ENCODE measurements at regions not wholly inside any gene's neighbourhood (a gene's known extent, or its start where the extent isn't known, plus 50 kb on each side); places are given as distances from the start of the nearest gene placed in this dataset.

DNA sequence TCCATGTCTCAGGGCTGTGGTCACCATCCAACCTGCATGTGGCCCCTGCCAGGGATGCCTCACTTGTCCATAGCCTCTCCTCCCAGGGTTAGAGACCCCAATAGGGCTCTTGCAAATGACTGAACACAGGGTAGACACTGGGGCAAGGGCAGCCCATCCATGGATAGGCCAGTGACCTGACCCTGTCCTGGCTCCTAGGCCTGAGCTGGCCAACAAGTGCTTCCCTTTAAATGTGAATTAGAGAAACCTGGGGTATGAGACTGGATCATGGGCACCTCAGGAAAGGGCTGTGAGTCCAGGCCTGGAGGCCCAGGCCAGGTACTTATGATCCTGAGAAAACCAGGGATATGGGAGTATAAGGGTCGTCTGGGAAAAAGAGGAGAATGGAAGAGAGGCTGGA lies 64.5 kb downstream of the COPS8 start:
- DNase-seq (ENCODE audit: low read depth in 2 of 2) = no peak

DNA sequence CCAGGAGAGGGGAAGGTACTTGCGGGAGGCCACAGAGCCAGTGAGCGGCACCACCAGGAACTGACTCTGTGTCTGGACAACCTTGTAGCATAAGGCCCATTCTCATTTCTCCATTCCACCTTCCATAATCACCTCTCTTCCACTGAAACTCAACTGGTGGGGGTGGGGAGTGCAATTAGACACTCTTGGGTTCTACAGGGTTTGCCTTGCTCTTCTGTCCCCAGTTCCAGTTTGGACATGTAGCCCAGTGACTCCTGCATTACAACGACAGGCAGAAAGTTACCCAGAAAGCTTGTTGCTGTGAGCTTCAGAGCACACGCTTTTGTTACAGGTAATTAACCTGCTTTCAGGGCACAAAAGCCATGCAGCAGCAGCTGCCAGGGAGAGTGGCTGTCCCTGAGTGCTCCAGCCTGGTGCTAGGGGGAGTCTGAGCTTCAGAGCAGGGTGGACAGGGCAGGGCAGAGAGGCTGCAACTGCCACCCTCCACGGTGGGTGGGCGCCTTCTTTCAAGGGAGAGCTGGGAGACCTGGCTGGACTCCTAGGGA lies 65.2 kb downstream of the COPS8 start:
- no peak for DNase-seq (ENCODE audit: low read depth in 2 of 2)

DNA sequence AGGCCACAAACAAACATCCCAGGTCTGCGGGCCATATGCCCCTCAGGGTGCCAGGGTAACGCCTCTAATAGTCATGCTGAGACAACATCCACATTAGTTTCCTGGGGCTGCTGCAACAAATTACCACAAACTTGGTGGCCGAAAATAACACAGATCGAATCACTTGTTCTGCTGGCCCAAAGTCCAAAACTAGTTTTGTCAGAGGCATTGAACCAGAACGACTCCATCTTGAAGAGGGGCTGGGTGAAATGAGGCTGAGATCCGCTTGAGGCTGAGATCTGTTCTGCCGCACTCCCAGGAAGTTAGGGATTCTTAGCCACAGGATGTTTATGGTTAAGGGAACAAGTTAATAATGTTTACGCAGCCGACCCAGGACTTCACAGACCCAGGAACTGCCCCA lies 66.7 kb downstream of the COPS8 start:
- no peak for DNase-seq (ENCODE audit: low read depth in 2 of 2)

DNA sequence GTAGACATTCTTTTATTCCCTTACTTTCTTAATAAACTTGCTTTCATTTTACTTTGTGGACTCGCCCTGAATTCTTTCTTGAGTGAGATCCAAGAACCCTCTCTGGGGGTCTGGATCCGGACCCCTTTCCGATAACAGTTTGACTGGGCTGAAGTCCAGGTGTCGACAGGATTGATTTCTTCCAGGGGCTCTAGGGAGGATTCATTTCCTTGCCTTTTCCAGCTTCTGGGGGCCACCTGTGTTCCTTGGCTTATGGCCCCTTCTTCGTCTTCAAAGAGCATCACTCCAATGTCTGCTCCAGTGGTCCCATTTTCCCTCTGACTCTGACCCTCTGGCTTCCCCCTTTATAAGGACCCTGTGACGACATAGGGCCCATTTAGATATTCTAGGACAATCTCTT lies 67.5 kb downstream of the COPS8 start:
- DNase-seq (ENCODE audit: low read depth in 2 of 2) = no peak

DNA sequence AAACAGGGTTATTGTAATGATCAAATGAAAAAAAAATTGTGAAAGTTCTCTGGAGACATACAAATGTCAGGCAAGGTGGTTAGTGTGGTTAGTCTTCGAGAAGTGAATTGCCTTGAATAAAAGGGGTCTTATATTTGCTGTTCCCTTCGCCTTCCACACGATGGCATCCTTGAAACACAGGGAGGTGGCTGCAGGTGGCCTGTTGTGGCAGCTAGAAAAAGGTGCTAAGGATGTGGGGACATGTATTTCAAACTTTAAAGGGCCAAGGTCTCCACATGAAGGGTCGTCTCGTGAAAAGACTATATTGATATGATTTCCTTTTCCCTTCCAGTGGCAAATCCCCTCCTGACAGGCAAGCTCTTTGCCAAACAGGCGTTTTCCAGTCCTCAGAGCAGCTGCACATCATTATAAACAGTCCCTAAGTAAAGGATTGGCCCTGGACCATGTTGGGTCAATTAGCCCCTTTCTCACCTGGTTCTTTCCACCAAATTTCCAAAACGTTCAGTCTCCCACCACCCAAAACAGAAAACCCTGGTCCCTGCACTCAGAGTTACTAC lies 68.5 kb downstream of the COPS8 start:
- DNase-seq (ENCODE audit: low read depth in 2 of 2) = peak; percentile 31 to 39

DNA sequence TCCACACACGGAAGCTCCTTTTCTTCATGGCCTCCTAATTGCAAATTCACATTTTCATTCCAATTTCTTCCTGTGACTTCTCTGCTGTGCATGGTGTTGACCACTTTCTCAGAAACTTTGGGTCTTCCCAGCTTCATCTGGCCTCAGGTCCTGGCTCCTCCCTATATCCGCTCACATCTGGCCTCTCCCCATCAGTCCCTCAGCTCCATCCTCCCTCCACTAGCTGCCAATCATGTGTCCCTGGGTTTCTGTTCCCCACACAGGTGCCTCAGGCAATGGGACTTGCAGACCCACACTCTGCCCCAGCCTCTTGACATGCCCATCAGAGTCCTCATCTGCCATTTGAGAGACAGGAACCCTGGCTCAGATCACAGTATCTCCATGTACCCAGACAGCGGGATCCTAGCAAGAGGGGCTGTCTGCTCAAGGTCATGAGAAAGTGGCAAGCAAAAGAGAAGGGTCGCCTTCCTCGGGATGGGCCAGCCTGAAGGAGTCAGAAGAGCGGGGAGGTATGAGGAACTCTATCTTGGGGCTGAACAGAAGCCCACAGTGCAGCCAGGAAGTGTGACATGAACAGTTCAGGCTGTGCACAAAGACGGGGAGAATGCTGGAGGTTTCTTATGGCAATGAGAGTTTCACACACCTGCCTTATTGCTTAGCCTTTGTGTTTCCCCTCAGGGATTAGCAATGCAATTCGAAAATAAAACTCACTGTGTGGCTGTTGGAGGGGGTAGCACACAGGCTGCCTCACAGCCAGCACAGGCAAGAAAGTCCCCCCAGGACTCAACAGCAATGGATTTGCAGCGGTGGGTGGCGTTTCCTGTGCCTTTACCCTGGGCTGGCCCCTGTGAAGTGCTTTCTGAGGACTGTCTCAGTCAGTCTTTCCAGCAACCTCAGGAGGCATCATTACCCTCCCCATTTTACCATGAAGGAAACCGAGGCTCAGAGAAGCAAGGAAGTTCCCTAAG lies 69.5 kb downstream of the COPS8 start:
- no peak for DNase-seq (ENCODE audit: low read depth in 2 of 2)

DNA sequence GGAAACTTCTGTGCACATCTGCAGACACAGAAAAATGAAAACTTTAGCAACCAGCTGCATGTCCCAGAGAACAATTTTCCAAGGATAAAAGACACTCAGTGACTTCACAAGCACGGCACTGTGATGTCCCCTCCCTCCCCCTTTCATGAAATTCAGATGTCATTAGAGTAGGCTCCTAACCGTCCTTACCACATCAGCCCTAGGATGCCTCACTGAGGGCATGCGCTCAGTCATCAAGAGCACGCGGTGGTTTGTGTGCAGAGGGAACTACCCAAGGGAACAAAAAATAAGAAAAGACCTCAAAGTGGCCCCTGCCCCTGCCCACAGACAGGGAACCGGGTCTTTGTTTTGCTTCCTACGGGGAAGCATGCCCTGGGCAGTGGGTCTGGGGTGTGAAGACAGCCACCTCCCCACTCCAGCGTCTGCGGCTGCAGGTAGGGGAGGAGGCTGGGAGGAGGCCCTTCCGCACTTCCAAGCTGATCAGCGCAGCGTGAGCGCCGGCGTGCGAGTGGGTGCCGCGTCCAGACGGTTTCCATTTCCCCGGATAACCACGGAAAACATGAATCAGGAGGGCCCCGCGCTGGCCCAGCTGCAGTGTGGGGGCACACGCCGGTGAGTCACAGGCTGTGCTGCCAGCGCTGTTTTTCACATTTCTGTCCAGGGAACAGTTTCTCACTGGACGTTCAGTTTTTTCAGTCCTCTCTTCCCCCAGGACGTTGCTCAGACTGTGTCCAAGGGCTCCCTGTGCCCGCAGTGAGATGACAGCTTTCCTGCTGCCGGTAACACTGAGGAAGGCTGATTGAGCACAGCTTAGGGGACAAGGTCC lies 70.6 kb downstream of the COPS8 start:
- DNase-seq (ENCODE audit: low read depth in 2 of 2) = peak; percentile 27 to 49

DNA sequence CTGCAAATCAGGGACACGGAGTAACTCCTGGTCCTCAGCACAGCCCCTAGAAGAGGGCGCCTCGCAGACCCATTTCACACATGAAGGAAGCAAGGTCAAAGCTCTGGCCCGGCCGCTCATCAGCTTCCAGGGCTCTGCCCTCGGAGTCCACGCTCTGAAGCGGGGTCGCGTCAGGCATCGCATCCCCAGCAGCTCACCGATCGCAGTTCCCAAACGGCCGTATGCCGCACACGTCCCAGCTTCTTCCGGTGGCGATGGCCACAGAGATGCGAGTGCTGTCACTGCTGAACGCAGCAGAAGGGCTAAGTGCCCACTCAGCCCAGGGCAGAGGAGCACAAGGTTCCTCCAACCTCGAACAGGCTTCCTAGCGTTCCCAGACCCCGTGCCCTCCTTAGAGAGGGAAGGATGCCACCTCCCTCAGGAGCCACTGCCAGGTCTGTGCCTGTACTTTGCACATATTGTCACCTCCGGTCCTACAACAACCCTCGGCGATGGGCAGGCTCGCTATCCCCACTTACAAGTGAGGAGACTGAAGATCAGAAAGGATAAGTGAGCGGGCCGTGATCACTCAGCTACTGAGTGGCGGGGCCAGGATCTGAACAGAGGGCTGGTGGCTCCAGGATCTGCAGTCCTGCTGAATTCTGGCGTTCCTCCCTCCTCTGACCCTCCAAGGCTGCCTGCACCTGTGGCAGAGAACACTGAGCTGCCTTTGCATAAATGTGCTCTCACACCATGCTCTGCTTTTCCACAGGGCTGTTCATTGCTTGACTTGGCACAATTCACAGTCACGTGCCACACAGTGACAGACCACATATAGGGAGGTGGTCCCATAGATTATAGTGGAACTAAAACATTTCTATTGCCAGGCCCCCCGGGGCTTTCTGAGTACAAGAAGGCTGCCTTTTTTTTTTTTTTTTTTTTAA lies 71.4 kb downstream of the COPS8 start:
- DNase-seq (ENCODE audit: low read depth in 2 of 2) = no peak

DNA sequence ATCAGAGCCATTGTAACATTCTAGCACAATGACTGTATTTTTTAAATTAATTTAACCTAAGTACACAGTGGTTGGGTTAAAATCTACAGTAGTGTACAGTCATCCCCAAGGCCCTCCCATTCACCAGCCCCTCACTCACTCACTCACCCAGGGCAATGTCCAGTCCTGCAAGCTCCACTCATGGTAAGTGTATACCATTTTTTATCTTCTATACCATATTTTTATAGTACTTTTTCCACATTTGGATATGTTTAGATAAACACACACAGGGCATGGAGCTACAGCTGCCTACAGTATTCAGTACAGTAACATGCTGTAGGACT lies 72.1 kb downstream of the COPS8 start:
- no peak for DNase-seq (ENCODE audit: low read depth in 2 of 2)

DNA sequence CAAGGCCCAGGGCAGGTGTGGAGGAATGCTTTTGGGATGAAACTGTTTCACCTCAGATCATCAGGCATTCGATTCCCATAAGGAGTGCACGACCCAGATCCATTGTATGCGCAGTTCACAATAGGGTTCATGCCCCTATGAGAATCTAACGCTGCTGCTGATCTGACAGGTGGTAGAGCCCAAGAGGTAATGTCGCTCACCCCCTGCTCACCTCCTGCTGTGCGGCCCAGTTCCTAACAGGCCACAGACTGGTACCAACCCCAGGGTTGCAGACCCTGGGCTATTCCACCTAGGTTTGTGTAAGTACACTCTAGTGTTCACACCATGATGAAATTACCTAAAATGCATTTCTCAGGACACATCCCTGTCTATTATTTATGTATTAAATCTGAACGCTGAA lies 72.5 kb downstream of the COPS8 start:
- DNase-seq (ENCODE audit: low read depth in 2 of 2) = no peak

DNA sequence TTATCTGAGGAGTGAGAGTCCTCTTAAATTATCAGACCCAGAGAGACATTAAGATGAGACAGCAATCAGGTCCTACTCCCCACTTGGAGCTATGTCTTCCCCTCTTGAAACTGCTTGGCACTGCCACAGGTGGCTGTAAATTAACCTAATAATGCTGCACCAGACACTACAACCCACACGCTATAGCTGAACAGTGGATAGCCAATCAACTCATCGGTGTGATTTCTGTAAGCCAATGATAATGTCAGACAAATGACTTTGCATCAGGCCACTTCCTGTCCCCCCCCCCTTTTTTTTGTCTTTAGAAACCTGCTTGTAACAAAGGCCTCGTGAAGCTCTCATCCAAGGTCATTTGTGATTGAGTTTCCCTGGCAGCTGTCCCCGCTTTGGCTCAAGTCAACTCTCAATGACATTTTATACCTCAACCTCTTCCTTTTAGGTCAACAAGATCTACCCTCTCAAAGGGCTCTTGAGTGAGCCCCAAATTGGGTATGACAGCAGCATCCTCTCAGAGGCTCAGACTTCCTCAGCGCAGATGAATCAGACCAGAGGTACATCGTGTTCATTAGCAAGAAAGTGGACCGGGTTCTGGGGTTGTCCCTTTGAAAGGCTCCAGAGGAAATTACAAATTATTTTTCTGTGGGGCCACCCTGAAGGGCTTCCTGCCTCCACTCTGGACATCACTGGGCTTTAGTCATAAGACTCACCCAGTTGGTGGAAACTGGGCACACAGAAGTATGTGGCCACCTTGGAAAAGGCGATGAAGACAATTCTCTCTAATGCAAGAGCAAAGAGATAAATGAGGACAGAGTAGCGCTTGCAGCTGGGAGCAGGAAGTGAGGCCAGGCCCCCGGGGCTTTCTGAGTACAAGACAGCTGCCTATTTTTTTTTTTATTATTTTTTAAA lies 73.6 kb downstream of the COPS8 start:
- no peak for DNase-seq (ENCODE audit: low read depth in 2 of 2)

DNA sequence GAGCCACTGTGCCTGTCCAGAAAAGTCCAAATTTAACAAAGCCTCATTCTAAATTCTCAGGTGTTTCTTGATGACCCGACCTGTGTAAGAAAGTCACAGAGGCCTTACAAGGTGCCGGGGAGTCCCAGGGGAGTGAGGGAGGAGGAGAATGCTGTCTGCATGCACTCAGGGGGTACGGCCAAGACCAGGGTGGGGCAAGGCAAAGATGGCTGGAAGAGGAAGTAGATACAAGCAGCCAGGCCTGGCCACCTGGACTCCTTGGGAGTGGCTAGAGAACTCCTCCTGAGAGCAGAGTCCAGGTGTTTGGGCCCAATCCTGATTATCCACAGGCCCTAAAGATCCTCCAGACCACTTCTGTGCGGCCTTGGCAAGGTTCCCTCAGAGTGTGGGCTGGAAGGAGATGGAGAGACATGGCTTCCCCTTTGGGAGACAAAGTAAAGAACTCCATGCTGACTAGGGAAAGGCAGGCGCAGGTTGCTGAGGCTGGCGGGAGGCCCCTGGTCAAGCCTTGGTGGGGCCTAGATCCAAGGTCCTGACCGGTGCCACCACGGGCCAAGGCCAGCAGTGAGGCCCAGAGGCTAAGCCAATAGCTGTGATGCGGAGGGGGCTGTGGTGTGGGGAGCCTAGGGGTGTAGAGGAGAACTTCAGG lies 74.7 kb downstream of the COPS8 start:
- DNase-seq (ENCODE audit: low read depth in 2 of 2) = no peak

DNA sequence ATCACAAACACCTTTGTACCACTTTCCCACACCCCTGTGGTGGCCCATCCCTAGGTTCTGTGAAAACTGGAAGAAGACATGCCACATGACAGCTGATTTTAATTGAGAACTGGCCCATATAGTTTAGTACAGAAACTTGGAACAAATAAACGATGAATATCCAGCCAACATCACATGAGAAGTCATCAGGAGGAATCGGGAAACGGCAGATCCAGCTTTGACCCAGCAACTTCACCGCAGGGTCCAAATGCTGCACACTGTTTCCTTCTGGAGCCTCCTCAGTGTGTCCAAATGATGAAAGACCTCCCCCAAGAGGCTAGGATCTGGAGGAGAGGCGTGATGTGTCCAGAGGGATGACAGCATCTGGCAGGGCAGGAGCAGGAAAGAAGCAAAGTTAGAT lies 75.5 kb downstream of the COPS8 start:
- no peak for DNase-seq (ENCODE audit: low read depth in 2 of 2)

DNA sequence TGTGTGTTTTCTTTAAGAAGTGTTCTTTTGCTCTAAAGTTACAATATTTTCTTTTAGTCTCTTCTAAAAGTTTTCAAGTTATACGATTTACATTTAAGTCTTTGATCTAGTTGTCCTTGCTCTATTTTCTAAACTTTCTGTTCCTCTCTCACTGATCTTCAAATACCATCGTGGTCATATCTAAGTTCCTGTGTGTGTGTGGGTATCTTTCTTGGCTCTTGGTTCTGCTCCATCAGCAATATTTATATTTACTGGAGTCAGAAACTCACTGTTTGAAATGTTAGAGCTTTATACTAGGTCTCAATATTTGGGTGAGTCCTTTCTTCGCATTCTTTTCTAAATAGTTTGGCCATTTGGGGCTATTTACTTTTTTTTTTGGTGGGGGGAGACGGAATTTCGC lies 77.3 kb downstream of the COPS8 start:
- no peak for DNase-seq (ENCODE audit: low read depth in 2 of 2)

DNA sequence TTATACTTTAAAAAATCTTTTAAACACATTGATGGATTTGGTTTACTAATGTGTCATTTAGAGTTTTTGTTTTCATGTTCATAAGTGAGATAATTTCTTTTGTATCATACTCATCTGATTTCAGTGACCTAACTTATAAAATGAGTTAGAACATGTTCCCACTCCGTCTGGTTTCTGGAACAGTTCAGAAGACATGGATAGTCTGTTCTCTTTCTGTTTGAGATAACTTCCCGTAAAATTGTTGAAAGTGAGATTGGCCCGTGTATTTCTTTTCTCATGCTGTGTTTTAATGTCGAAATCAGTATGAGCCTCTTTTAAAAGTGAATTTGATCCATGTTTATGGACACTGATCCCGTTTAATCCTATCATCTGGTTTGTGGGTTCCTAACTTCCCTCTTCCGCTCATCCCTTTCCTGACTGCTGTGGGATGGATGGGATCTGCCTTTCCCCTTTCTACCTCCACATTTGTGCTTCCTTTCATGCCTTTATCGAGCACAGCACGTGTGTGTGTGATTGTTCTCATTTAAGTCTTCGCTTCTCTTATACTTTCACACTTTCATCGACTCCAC lies 78.9 kb downstream of the COPS8 start:
- DNase-seq (ENCODE audit: low read depth in 2 of 2) = no peak

DNA sequence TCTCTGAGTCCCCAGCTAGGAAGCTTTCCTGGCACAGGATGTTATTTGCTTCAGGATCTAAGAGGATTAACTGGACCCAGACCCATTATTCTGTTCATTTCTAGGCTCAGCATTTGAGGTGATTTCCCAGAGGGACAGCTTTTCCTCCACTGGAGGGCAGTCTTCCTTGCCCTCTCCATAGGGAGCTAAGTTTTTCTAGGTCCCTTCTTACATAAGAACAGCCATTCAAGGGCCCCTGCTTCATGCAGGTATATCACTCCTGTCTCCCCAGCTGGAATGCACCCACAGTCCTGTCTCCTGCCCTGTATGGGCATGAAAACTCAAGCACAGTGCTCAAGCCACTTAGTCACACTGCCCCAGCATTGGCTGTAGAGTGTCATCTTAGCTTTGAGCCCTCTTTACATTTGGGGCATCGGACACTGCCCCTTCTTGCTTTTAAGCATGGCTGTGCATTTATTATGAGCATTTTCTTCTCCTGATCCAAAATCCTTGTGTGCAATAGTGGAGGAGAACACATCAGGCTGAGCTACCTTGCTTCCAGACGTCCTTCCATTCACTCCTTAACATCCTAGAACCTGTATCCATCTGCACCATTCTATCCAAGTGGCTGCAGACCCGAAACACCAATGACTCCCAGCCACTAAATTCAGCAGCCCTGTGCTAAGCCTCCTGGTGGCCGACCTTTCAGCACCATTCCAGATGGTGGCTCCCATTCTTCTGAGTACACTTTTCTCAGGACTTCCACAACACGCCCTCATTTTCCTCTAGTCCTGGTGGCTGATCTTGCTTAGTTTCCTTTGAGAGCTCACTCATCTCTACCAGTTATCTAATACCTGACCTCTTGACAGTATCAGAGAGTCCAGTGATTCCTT lies 80.0 kb downstream of the COPS8 start:
- no peak for DNase-seq (ENCODE audit: low read depth in 2 of 2)

DNA sequence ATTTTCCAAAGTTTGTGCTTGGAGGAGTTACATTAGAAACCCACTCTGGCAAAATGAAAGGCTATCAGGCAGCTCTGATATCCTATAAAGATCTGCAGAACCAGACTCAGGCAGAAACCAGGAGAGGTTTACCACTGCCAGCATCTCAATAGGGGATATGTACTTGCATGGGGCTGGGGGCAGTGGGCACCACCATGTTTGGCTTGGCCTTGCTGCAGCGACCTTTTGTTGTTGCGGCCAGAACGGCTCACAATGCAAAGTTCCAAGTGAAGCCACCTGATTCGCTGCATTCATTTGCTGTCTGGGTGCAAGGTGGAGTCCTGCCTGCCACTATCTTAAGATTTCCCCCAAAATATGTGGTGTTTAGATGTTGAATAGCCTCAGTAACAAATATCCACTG lies 81.3 kb downstream of the COPS8 start:
- DNase-seq (ENCODE audit: low read depth in 2 of 2) = no peak

DNA sequence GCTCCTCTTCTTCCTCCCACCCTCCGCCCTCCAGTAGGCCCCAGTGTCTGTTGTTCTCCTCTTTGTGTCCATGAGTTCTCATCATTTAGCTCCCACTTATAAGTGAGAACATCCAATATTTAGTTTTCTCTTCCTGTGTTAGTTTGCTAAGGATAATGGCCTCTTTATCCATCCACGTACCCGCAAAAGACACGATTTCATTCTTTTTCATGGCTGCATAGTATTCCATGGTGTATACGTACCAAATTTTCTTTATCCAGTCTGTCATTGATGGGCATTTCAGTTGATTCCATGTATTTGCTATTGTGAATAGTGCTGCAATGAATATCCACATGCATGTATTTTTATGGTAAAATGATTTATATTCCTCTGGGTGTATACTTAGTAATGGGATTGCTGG lies 82.2 kb downstream of the COPS8 start:
- DNase-seq (ENCODE audit: low read depth in 2 of 2) = no peak
